H9 (cell line): ENCODE measurements at regions not wholly inside any gene's neighbourhood (a gene's known extent, or its start where the extent isn't known, plus 50 kb on each side); places are given as distances from the start of the nearest gene placed in this dataset.

Experiments
- DNase-seq: peaks from one replicate; pipeline ENCODE4 v3.0.0-alpha.2; 2017
- H2AFZ ChIP-seq: one replicate; pipeline ENCODE4 v1.6.1; 2013; ENCODE audit warnings: mild to moderate bottlenecking, low read length, control low read depth, moderate library complexity
- H2AK5ac ChIP-seq: 2 replicates; pipeline ENCODE4 v1.6.1; 2013; ENCODE audit warnings: low read length, control low read depth, mixed read lengths; ENCODE audit not compliant: insufficient read length
- H2BK120ac ChIP-seq: one replicate; pipeline ENCODE4 v1.6.1; 2013; ENCODE audit warnings: low read depth, mild to moderate bottlenecking, low read length, control low read depth, inconsistent platforms; ENCODE audit not compliant: poor library complexity, severe bottlenecking
- H2BK12ac ChIP-seq: 2 replicates; pipeline ENCODE4 v1.6.1; 2013; ENCODE audit warnings: low read length, control low read depth, mixed read lengths, low read depth; ENCODE audit not compliant: insufficient read length
- H2BK15ac ChIP-seq: 2 replicates; pipeline ENCODE4 v1.6.1; 2013; ENCODE audit warnings: low read depth, low read length, control low read depth
- H2BK20ac ChIP-seq: one replicate; pipeline ENCODE4 v1.6.1; 2013; ENCODE audit warnings: low read depth, mild to moderate bottlenecking, low read length, control low read depth, inconsistent platforms; ENCODE audit not compliant: poor library complexity, severe bottlenecking
- H2BK5ac ChIP-seq: 2 replicates; pipeline ENCODE4 v1.6.1; 2013; ENCODE audit warnings: low read length, control low read depth, mixed read lengths; ENCODE audit not compliant: insufficient read length
- H3K14ac ChIP-seq: 2 replicates; pipeline ENCODE4 v1.6.1; 2013; ENCODE audit warnings: low read length, control low read depth; ENCODE audit not compliant: insufficient read depth
- H3K18ac ChIP-seq: 2 replicates; pipeline ENCODE4 v1.6.1; 2013; ENCODE audit warnings: low read depth, mild to moderate bottlenecking, mixed read lengths, low read length, control low read depth; ENCODE audit not compliant: insufficient read length
- H3K23ac ChIP-seq: 2 replicates; pipeline ENCODE4 v1.6.1; 2013; ENCODE audit warnings: low read length, control low read depth, mixed read lengths, low read depth; ENCODE audit not compliant: insufficient read length
- H3K23me2 ChIP-seq: 2 replicates; pipeline ENCODE4 v1.6.1; 2013; ENCODE audit warnings: low read depth, mild to moderate bottlenecking, mixed read lengths, low read length, control low read depth; ENCODE audit not compliant: insufficient read length, poor library complexity, severe bottlenecking
- H3K27ac ChIP-seq: 2 replicates; pipeline ENCODE4 v1.5.1; 2013; ENCODE audit warnings: low read length, control low read depth, mixed read lengths, low read depth; ENCODE audit not compliant: insufficient read length
- H3K27me3 ChIP-seq: 2 replicates; pipeline ENCODE4 v1.6.1; 2013; ENCODE audit warnings: low read length, control low read depth, inconsistent platforms; ENCODE audit not compliant: insufficient read depth
- H3K4ac ChIP-seq: 2 replicates; pipeline ENCODE4 v1.6.1; 2013; ENCODE audit warnings: low read depth, mild to moderate bottlenecking, control low read depth, inconsistent platforms, low read length, moderate library complexity
- H3K4me1 ChIP-seq: 2 replicates; pipeline ENCODE4 v1.6.1; 2013; ENCODE audit warnings: low read length, control low read depth, inconsistent platforms; ENCODE audit not compliant: insufficient read depth
- H3K4me2 ChIP-seq: 2 replicates; pipeline ENCODE4 v1.6.1; 2013; ENCODE audit warnings: low read length, control low read depth, mixed read lengths; ENCODE audit not compliant: insufficient read length, insufficient read depth
- H3K56ac ChIP-seq: 2 replicates; pipeline ENCODE4 v1.6.1; 2013; ENCODE audit warnings: low read depth, mild to moderate bottlenecking, mixed read lengths, low read length, control low read depth; ENCODE audit not compliant: insufficient read length
- H3K79me1 ChIP-seq: 2 replicates; pipeline ENCODE4 v1.6.1; 2013; ENCODE audit warnings: low read depth, mild to moderate bottlenecking, moderate library complexity, low read length, control low read depth, inconsistent platforms; ENCODE audit not compliant: insufficient read depth, poor library complexity, severe bottlenecking
- H3K79me2 ChIP-seq: 2 replicates; pipeline ENCODE4 v1.6.1; 2013; ENCODE audit warnings: low read length, control low read depth, inconsistent platforms; ENCODE audit not compliant: insufficient read depth
- H3K9ac ChIP-seq: 2 replicates; pipeline ENCODE4 v1.6.1; 2013; ENCODE audit warnings: low read length, control low read depth, mixed read lengths; ENCODE audit not compliant: insufficient read length; ENCODE audit errors: extremely low read depth
- H3K9me3 ChIP-seq: one replicate; pipeline ENCODE4 v1.6.1; 2013; ENCODE audit warnings: low read depth, low read length, inconsistent platforms; ENCODE audit not compliant: control insufficient read depth
- H3T11ph ChIP-seq: one replicate; pipeline ENCODE4 v1.6.1; 2013; ENCODE audit warnings: mild to moderate bottlenecking, low read length, control low read depth, inconsistent platforms
- H4K20me1 ChIP-seq: one replicate; pipeline ENCODE4 v1.6.1; 2013; ENCODE audit not compliant: control insufficient read depth, insufficient read length, insufficient read depth
- H4K5ac ChIP-seq: 2 replicates; pipeline ENCODE4 v1.6.1; 2013; ENCODE audit warnings: low read depth, mild to moderate bottlenecking, mixed read lengths, low read length, control low read depth; ENCODE audit not compliant: insufficient read length
- H4K8ac ChIP-seq: replicated peaks from 2 replicates; pipeline ENCODE4 v1.6.1; 2013; ENCODE audit warnings: low read length, control low read depth, mixed read lengths, low read depth; ENCODE audit not compliant: insufficient read length
- H4K91ac ChIP-seq: 2 replicates; pipeline ENCODE4 v1.6.1; 2013; ENCODE audit warnings: low read depth, mild to moderate bottlenecking, moderate library complexity, mixed read lengths, low read length, control low read depth; ENCODE audit not compliant: insufficient read length
- H3K27ac Mint-ChIP-seq, 3 experiments: 2 replicates in 2 of 3; 3 replicates in 1 of 3; pipeline ENCODE4 v1.8.0; 2020 to 2021; ENCODE audit warnings: mixed read lengths in 3 of 3, mild to moderate bottlenecking in 1 of 3, moderate library complexity in 1 of 3
- H3K27me3 Mint-ChIP-seq: 2 replicates; pipeline ENCODE4 v1.8.0; 2021; ENCODE audit warnings: low read depth, mild to moderate bottlenecking, moderate library complexity, mixed read lengths
- H3K36me3 Mint-ChIP-seq, 3 experiments: 2 replicates in 2 of 3; 3 replicates in 1 of 3; pipeline ENCODE4 v1.8.0; 2020 to 2021; ENCODE audit warnings: low read depth in 3 of 3, mixed read lengths in 3 of 3; ENCODE audit not compliant: insufficient read depth in 1 of 3
- H3K4me1 Mint-ChIP-seq, 2 experiments: 2 replicates each; pipeline ENCODE4 v1.8.0; 2020; ENCODE audit warnings: mixed read lengths in 2 of 2
- H3K4me3 Mint-ChIP-seq, 2 experiments: 2 replicates in 1 of 2; 3 replicates in 1 of 2; pipeline ENCODE4 v1.8.0; 2020 to 2021; ENCODE audit warnings: mild to moderate bottlenecking in 2 of 2, mixed read lengths in 2 of 2, moderate library complexity in 1 of 2
- H3K9me3 Mint-ChIP-seq, 2 experiments: 2 replicates in 1 of 2; 3 replicates in 1 of 2; pipeline ENCODE4 v1.8.0; 2020; ENCODE audit warnings: mild to moderate bottlenecking in 2 of 2, mixed read lengths in 2 of 2, moderate library complexity in 1 of 2
- WGBS: extraction: QIAGEN DNeasy Blood & Tissue Kit; methylation state at CpG from one replicate; pipeline ENCODE4 v1.1.7; 2013; ENCODE audit warnings: missing lambda C conversion rate, low lambda C conversion rate, mixed read lengths; ENCODE audit not compliant: insufficient read length; ENCODE audit errors: extremely low coverage; 5-methylcytosine and 5-hydroxymethylcytosine counted together
- TF ChIP-seq, protein P1 (sequence below): fragments of 200-600 bp; sonication (generic); conservative IDR thresholded peaks from 3 replicates; pipeline ENCODE4 v1.8.0; 2021; ENCODE audit warnings: antibody characterized with exemption, mild to moderate bottlenecking

DNA sequence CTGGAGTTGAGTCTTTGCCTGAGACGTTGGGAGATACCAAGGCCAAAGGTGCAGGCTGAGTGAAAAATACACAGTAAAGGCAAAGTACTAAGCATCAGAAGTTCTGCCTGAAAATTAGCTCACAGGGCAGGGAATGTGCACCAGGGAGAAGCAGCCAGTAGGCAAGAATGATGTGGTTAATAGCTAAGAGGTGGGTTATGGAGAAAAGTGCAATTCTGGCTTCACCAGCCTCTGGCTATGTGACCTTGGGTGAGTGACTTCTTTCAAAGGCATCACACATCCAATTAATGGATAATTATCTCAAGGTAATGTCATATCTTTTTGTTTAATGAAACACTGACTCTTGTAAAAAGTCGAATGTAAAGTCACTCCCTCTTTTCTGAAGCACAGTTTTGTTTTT lies 230.7 kb upstream of the FGGY start:
- Histone ChIP-seq H3T11ph (no peak overlapping the region), H3K79me2 (no peaks in the 10 kb centered on the region), H3K79me1 (no peaks in the 10 kb centered on the region), H3K18ac (no peak overlapping the region), H4K91ac (no peak overlapping the region), H3K4me2 (no peak overlapping the region), H3K27me3 (no peaks in the 10 kb centered on the region), H4K5ac (no peak overlapping the region), H2BK5ac (no peak overlapping the region), H2BK15ac (no peak overlapping the region), H3K23me2 (no peaks in the 10 kb centered on the region), H3K4me1 (peaks cover 19% of the 10 kb centered on the region), H3K9me3 (no peaks in the 10 kb centered on the region), H3K27ac (no peak overlapping the region), H3K9ac (no peak overlapping the region), H3K14ac (no peak overlapping the region), H4K20me1 (no peaks in the 10 kb centered on the region), H4K8ac (no peak overlapping the region), H3K23ac (no peak overlapping the region), H2AFZ (no peak overlapping the region), H3K4ac (no peak overlapping the region), H3K56ac (no peak overlapping the region), H2BK12ac (no peak overlapping the region), H2AK5ac (no peak overlapping the region), H2BK120ac (no peak overlapping the region), H2BK20ac (no peak overlapping the region)
- TF ChIP-seq, protein P1, sequence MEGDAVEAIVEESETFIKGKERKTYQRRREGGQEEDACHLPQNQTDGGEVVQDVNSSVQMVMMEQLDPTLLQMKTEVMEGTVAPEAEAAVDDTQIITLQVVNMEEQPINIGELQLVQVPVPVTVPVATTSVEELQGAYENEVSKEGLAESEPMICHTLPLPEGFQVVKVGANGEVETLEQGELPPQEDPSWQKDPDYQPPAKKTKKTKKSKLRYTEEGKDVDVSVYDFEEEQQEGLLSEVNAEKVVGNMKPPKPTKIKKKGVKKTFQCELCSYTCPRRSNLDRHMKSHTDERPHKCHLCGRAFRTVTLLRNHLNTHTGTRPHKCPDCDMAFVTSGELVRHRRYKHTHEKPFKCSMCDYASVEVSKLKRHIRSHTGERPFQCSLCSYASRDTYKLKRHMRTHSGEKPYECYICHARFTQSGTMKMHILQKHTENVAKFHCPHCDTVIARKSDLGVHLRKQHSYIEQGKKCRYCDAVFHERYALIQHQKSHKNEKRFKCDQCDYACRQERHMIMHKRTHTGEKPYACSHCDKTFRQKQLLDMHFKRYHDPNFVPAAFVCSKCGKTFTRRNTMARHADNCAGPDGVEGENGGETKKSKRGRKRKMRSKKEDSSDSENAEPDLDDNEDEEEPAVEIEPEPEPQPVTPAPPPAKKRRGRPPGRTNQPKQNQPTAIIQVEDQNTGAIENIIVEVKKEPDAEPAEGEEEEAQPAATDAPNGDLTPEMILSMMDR, result no peak
- DNase-seq, result no peak
- no CpG with 5 or more reads among the region's 2 CpGs for WGBS
- Mint-ChIP-seq H3K36me3 (no peaks in the 10 kb centered on the region), H3K4me3 (no peak overlapping the region), H3K27ac (peak overlapping the region in 2 of 3 experiments; percentile 37 to 89; a peak in 2 of 7 replicates), H3K4me1 (peaks cover 61 to 69% of the 10 kb centered on the region in 2 experiments), H3K9me3 (no peaks in the 10 kb centered on the region), H3K27me3 (no peaks in the 10 kb centered on the region)
